Colonic mucosa (tissue), 4 donors: ENCODE measurements at regions not wholly inside any gene's neighbourhood (a gene's known extent, or its start where the extent isn't known, plus 50 kb on each side); places are given as distances from the start of the nearest gene placed in this dataset.

Experiments
- DNase-seq: peaks from one replicate; pipeline ENCODE4 v3.0.0-alpha.2; 2020
- H3K27ac ChIP-seq: fragments of 200-600 bp; one replicate; pipeline ENCODE4 v1.8.0; 2021
- H3K27me3 ChIP-seq: fragments of 200-600 bp; one replicate; pipeline ENCODE4 v1.8.0; 2021
- H3K36me3 ChIP-seq: fragments of 200-600 bp; one replicate; pipeline ENCODE4 v1.8.0; 2021
- H3K4me1 ChIP-seq: fragments of 200-600 bp; one replicate; pipeline ENCODE4 v1.8.0; 2021; ENCODE audit warnings: mild to moderate bottlenecking
- H3K4me3 ChIP-seq: fragments of 200-600 bp; one replicate; pipeline ENCODE4 v1.8.0; 2021
- H3K9ac ChIP-seq, 2 donors: one replicate each; pipeline ENCODE4 v1.7.0; 2013; ENCODE audit warnings: control low read depth in 2 of 2, low read depth in 2 of 2, low read length in 2 of 2
- H3K9me3 ChIP-seq: fragments of 200-600 bp; one replicate; pipeline ENCODE4 v1.8.0; 2021
- intact Hi-C: fragments of 100-400 bp; cut with DNase I; formaldehyde crosslinking; loops from one replicate; pipeline ENCODE4 v1.14.1; 2022
- TF ChIP-seq, protein P1 (sequence below): fragments of 200-600 bp; IDR thresholded peaks from one replicate; pipeline ENCODE4 v1.8.0; 2022; ENCODE audit warnings: antibody characterized with exemption, mild to moderate bottlenecking
- donor health status: healthy.
- donor health status: DM: no; HTN: no; CAD: no.
- donor health status: DM: no; HTN: no; CAD: no.

DNA sequence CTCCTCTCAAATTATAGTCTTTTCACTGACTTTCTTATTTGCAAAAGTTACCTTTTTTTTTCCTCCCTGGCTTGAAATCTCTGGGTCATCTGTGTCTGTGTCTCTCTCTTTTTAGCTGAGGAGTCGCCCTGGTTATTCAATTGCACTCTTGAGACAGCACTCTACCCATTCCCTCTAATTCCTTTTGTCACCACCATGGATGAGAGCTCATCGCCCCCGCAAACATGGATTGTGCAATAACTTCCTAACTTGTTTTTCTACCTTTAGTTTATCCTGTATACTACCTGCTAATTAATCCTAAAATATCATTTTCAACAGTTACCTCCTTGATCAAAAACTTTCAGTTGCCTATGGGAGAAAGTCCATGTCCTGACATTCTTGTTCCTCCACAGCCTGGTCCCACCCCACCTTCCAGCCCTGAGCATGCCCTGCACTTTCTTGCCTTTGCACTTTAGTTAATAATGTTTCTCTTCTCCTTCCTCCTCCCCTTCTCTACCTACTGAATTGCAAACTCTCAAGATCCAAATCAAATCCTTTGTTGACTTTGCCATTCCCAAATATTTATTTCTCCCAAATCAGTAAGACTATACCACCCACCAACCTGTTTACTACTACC is 110.4 kb upstream of the MAGI3 start:
- no peaks in the 10 kb centered on the region for H3K9me3 ChIP-seq
- no peak overlapping the region for H3K27ac ChIP-seq
- no peak for DNase-seq
- intact Hi-C loops: no loop called here
- H3K4me1 ChIP-seq: no peaks in the 10 kb centered on the region
- H3K27me3 ChIP-seq: no peaks in the 10 kb centered on the region
- no peak overlapping the region for H3K4me3 ChIP-seq
- TF ChIP-seq, protein P1, sequence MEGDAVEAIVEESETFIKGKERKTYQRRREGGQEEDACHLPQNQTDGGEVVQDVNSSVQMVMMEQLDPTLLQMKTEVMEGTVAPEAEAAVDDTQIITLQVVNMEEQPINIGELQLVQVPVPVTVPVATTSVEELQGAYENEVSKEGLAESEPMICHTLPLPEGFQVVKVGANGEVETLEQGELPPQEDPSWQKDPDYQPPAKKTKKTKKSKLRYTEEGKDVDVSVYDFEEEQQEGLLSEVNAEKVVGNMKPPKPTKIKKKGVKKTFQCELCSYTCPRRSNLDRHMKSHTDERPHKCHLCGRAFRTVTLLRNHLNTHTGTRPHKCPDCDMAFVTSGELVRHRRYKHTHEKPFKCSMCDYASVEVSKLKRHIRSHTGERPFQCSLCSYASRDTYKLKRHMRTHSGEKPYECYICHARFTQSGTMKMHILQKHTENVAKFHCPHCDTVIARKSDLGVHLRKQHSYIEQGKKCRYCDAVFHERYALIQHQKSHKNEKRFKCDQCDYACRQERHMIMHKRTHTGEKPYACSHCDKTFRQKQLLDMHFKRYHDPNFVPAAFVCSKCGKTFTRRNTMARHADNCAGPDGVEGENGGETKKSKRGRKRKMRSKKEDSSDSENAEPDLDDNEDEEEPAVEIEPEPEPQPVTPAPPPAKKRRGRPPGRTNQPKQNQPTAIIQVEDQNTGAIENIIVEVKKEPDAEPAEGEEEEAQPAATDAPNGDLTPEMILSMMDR: no peak
- H3K9ac ChIP-seq: no peak overlapping the region
- H3K36me3 ChIP-seq: no peaks in the 10 kb centered on the region

DNA sequence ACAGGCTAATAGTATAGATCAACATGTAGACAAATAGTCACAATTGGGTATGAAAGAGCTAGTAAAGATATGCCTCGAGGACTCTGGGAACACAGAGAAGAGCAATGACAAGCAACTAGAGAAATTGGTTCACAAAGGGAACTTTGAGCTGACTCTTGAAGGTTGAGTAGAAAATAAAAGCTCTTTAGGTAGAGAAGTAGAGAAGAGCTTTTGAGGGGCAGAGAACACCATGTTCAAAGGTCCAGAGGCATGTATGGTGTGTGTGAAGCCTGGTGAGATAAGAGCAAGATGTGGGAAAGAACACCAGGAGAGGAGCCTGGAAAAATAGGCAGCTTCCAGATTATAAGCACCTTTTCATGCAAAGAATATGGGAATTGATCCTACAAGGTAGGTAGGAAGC is 109.7 kb upstream of the MAGI3 start:
- H3K4me3 ChIP-seq: no peak overlapping the region
- H3K9ac ChIP-seq: no peak overlapping the region
- DNase-seq: no peak
- TF ChIP-seq, protein P1: no peak
- no peaks in the 10 kb centered on the region for H3K4me1 ChIP-seq
- H3K27me3 ChIP-seq: no peaks in the 10 kb centered on the region
- intact Hi-C loops: no loop called here
- no peaks in the 10 kb centered on the region for H3K36me3 ChIP-seq
- no peaks in the 10 kb centered on the region for H3K9me3 ChIP-seq
- no peak overlapping the region for H3K27ac ChIP-seq

DNA sequence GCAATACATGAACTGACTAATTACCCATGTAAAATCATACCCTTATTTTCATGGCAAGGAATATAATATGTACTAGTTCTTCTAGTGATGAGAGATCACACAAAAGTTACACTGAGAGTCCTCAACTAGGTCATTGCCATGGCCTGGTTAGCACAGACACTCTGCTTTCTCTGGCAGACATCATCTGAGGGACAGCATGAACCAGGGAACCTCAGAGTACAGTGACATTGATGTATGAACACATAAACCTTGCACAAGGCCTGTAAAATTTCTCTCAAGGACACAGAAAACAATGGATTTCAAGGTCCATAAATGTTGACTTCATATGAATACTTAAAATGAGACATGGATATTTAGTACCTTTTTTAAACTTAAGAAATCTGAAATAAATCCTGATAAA is 108.8 kb upstream of the MAGI3 start:
- no peaks in the 10 kb centered on the region for H3K36me3 ChIP-seq
- TF ChIP-seq, protein P1: no peak
- no peak for DNase-seq
- no peaks in the 10 kb centered on the region for H3K27me3 ChIP-seq
- no peak overlapping the region for H3K9ac ChIP-seq
- no peak overlapping the region for H3K27ac ChIP-seq
- H3K4me3 ChIP-seq: no peak overlapping the region
- H3K4me1 ChIP-seq: no peaks in the 10 kb centered on the region
- intact Hi-C loops: no loop called here
- no peaks in the 10 kb centered on the region for H3K9me3 ChIP-seq

DNA sequence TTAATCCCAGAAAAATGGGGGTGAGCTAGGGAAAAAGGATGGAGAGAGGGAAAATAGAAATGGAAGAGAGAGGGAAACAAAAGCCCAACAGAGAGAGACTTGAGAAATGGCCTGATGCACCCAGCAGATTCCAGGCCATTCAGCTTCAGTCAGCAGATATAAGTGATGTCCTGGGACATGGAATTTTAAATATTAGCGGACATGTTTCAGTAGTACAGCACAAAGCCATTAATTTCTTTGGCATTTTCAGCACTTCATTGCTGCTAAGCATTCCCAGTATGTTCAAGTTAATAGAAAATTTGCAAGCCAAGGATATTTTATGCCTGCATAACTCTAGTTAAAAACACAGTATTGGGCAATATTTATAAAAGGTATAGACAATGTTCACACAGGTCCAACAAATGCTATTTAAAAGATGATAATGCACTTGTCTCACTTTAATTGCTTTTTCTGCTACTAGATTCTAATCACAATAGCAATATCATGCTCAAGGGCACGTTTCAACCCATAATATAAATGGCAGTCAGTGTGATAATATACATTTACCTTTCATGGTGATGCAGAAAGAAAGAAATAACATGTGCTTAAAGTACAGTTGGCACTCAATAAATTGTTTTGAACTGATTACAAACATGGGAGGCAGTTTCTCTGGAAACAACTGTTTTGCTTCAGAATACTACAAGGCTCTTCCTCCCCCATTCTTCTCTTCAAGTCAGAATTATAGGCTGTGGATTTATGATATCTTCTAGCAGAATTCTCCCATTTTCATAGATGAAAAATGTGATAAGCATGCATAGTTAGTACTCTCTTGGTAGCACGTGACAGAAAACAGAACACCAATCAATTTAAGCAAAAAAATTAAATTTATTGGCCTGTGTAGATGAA is 108.1 kb upstream of the MAGI3 start:
- no peaks in the 10 kb centered on the region for H3K4me1 ChIP-seq
- H3K27ac ChIP-seq: no peak overlapping the region
- DNase-seq: no peak
- TF ChIP-seq, protein P1: no peak
- H3K36me3 ChIP-seq: no peaks in the 10 kb centered on the region
- no peak overlapping the region for H3K9ac ChIP-seq
- intact Hi-C loops: no loop called here
- H3K4me3 ChIP-seq: no peak overlapping the region
- no peaks in the 10 kb centered on the region for H3K9me3 ChIP-seq
- no peaks in the 10 kb centered on the region for H3K27me3 ChIP-seq

DNA sequence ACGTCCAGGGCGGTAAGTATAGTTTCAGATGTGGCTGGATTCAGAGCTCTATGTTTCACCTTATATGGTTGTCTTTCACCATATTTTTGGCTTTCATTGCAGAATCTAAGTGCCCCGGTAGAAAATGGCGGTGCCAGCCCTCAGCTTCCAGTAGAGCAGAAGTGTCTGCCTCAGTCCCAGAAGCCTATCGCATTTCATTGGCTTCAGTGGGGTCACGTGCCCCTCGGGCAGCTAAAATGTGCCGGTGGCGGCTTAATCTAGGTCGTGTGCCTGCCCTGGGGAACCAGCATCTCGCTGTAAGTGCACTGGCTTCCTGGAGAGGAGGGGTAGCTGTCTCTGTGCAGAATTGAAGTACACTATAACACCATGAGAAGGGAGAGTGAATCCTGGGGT is 107.4 kb upstream of the MAGI3 start:
- Histone ChIP-seq H3K36me3 (no peaks in the 10 kb centered on the region), H3K9me3 (no peaks in the 10 kb centered on the region), H3K27me3 (no peaks in the 10 kb centered on the region), H3K4me1 (no peaks in the 10 kb centered on the region), H3K4me3 (no peak overlapping the region), H3K27ac (no peak overlapping the region), H3K9ac (no peak overlapping the region)
- TF ChIP-seq, protein P1: no peak
- no peak for DNase-seq
- intact Hi-C loops: no loop called here
